Ishikawa (cell line): ENCODE measurements at regions not wholly inside any gene's neighbourhood (a gene's known extent, or its start where the extent isn't known, plus 50 kb on each side); places are given as distances from the start of the nearest gene placed in this dataset.

Source experiments
- CEBPB ChIP-seq: IDR thresholded peaks from 2 replicates; pipeline ENCODE4 v1.6.1; 2012
- CREB1 ChIP-seq: IDR thresholded peaks from 2 replicates; pipeline ENCODE4 v1.6.1; 2012; ENCODE audit warnings: low read depth
- EGR1 ChIP-seq: IDR thresholded peaks from 2 replicates; pipeline ENCODE4 v1.6.1; 2012
- EP300 ChIP-seq: IDR thresholded peaks from 2 replicates; pipeline ENCODE4 v1.6.1; 2012; ENCODE audit warnings: borderline replicate concordance
- FOXM1 ChIP-seq: IDR thresholded peaks from 2 replicates; pipeline ENCODE4 v1.6.1; 2012; ENCODE audit warnings: low read depth, borderline replicate concordance
- NFIC ChIP-seq: IDR thresholded peaks from 2 replicates; pipeline ENCODE4 v1.6.1; 2012
- RAD21 ChIP-seq: IDR thresholded peaks from 2 replicates; pipeline ENCODE4 v1.6.1; 2012; ENCODE audit warnings: low read depth
- TAF1 ChIP-seq: IDR thresholded peaks from 2 replicates; pipeline ENCODE4 v1.6.1; 2012; ENCODE audit warnings: low read depth, mild to moderate bottlenecking
- TCF12 ChIP-seq: IDR thresholded peaks from 2 replicates; pipeline ENCODE4 v1.6.1; 2012; ENCODE audit warnings: low read depth
- TEAD4 ChIP-seq: IDR thresholded peaks from 2 replicates; pipeline ENCODE4 v1.6.1; 2012
- YY1 ChIP-seq: IDR thresholded peaks from 2 replicates; pipeline ENCODE4 v1.6.1; 2012; ENCODE audit warnings: low read depth
- ZBTB7A ChIP-seq: IDR thresholded peaks from 2 replicates; pipeline ENCODE4 v1.6.1; 2012; ENCODE audit warnings: low read depth
- TF ChIP-seq, protein P1 (sequence below): IDR thresholded peaks from 2 replicates; pipeline ENCODE4 v1.6.1; 2012
- TF ChIP-seq, protein P2 (sequence below): IDR thresholded peaks from 2 replicates; pipeline ENCODE4 v1.6.1; 2012
- TF ChIP-seq, protein P3 (sequence below): IDR thresholded peaks from 2 replicates; pipeline ENCODE4 v1.6.1; 2012; ENCODE audit warnings: low read depth, mild to moderate bottlenecking

DNA sequence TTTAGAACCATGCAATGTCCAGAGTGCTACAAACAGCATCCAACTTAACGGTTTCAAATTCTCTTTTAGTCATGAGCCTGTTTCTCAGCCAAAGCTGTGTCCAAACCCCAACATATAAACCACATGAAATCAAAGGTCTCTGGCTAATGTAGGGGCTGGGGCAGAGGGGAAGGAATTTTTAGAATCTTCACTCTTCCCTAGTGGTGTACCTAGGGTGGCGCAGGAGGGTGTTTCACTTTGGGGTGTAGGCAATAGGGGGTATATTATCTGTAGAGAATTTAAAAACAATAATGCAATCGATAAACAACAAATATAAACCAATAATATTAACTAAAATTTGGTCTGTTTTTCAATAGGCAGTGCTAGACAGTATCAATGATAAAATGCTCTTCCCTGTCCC is 132.1 kb upstream of the BRINP1 start:
- TF ChIP-seq, protein P1, sequence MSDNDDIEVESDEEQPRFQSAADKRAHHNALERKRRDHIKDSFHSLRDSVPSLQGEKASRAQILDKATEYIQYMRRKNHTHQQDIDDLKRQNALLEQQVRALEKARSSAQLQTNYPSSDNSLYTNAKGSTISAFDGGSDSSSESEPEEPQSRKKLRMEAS, result no peak
- no peak for TF ChIP-seq YY1
- TF ChIP-seq, protein P2, sequence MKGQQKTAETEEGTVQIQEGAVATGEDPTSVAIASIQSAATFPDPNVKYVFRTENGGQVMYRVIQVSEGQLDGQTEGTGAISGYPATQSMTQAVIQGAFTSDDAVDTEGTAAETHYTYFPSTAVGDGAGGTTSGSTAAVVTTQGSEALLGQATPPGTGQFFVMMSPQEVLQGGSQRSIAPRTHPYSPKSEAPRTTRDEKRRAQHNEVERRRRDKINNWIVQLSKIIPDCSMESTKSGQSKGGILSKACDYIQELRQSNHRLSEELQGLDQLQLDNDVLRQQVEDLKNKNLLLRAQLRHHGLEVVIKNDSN, result no peak
- no peak for TF ChIP-seq EGR1
- TF ChIP-seq TCF12, result no peak

DNA sequence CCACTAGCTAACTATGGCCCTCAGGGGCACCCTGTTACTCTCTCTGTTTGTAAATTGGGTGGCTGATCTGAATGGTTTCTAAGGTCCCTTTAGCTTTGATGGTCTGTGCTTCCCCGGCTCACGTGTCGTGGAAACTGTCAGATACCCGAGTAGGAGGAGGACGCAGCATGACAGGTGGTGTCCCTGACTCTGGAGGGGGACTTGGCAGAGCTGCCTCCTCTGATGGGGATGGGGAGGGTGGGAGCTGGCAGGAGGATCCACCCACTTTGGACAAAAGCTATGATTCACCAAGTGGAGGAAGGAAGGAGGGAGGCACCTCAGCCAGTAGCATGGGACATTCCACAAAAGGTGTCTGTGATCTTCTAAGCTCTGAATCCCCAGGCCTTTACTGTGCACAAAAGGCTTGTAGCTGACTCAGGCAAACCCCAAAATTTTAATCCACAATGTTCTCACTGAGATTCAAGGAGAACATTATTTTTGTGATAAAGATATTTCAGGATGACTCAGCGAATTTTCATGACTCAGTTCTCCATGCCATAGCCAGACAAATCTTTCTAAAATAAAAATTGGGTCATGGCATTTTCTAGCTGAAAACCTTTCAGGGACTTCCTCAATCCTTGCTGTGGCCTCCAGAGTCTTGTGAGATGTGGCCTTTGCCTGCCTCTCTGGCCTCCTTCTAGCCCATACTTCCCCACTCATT is 131.0 kb upstream of the BRINP1 start:
- no peak for TF ChIP-seq CEBPB
- TF ChIP-seq RAD21, result no peak
- no peak for TF ChIP-seq TCF12
- TF ChIP-seq YY1, result no peak
- TF ChIP-seq TAF1, result no peak
- no peak for TF ChIP-seq EGR1

DNA sequence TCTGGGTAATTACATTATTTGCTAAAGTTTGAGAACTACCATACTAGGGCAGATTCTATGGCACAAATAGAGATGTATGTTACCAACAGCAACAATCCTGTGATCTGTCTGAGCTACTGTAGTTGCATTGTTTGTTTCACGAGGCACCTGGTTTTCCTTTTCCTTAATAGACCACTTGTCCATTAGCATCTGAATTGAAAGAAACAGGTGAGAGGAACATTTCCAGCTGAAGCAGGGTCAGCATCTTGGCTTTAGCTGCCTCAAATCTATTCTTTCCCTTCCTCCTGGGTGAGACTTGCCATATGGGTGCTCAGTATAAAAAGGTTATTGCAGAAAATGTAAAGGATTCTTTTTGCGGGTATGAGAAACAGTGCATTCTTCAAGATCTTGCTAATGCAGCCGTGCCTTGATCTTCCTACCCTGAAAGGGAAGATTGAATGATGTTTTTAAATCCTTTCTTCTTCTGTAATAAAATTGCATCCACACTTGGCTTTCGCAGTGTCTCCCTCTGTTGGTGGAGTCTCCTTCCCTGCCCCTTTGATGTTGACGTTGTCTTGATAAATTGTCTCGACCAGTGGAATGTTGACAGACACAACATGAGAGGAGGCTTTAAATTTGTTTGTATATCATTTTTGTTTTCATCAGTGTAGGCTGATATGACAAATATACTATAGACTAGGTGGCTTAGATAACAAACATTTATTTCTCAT is 118.0 kb upstream of the BRINP1 start:
- no peak for TF ChIP-seq TEAD4
- no peak for TF ChIP-seq EP300
- TF ChIP-seq EGR1, result no peak
- no peak for TF ChIP-seq TCF12

DNA sequence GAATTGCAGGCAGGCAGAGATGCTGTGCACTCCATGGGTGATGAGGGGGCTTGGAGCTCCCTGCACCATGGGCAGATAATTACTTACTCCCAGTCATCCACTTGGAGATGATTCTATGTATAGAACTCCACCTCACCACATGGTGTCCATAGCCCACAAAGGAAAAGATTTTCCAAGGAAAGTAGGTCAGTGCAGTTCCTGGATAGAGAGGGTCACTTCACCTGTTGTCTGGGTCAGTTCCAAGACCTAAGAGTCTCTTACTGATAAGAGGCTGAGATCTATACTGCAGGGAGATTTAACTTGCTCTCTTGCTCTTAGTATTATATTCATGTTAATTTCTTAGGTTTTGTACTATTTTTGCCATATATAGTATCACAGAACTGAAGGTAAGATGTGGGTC is 113.9 kb upstream of the BRINP1 start:
- TF ChIP-seq, protein P1, result no peak
- TF ChIP-seq, protein P2, result no peak
- TF ChIP-seq TAF1, result no peak
- TF ChIP-seq EP300, result no peak

DNA sequence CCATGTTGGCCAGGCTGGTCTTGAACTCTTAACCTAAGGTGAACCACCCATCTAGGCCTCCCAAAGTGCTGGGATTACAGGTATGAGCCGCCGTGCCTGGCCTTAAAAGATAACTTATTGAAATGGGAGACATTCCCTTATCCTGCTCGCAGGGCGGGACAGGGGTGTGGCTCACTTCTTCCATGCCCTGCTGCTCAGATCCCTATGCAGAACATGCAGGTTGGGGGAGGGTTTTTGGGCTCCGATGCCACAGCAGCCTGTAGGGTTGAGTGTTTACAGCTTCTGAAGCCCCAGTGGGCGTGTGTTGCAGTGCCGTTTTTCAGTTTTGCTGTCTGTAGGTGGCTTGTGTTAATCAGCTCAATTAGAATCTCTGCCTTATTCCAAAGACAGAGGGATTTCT is 108.0 kb upstream of the BRINP1 start:
- TF ChIP-seq EGR1, result no peak
- no peak for TF ChIP-seq NFIC
- TF ChIP-seq, protein P3, sequence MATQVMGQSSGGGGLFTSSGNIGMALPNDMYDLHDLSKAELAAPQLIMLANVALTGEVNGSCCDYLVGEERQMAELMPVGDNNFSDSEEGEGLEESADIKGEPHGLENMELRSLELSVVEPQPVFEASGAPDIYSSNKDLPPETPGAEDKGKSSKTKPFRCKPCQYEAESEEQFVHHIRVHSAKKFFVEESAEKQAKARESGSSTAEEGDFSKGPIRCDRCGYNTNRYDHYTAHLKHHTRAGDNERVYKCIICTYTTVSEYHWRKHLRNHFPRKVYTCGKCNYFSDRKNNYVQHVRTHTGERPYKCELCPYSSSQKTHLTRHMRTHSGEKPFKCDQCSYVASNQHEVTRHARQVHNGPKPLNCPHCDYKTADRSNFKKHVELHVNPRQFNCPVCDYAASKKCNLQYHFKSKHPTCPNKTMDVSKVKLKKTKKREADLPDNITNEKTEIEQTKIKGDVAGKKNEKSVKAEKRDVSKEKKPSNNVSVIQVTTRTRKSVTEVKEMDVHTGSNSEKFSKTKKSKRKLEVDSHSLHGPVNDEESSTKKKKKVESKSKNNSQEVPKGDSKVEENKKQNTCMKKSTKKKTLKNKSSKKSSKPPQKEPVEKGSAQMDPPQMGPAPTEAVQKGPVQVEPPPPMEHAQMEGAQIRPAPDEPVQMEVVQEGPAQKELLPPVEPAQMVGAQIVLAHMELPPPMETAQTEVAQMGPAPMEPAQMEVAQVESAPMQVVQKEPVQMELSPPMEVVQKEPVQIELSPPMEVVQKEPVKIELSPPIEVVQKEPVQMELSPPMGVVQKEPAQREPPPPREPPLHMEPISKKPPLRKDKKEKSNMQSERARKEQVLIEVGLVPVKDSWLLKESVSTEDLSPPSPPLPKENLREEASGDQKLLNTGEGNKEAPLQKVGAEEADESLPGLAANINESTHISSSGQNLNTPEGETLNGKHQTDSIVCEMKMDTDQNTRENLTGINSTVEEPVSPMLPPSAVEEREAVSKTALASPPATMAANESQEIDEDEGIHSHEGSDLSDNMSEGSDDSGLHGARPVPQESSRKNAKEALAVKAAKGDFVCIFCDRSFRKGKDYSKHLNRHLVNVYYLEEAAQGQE, result no peak
- TF ChIP-seq YY1, result no peak
- TF ChIP-seq TAF1, result no peak
- TF ChIP-seq CREB1, result no peak
- no peak for TF ChIP-seq ZBTB7A
- no peak for TF ChIP-seq TCF12
- TF ChIP-seq, protein P2, result no peak
- TF ChIP-seq FOXM1, result no peak
- TF ChIP-seq, protein P1, result no peak
- no peak for TF ChIP-seq EP300
- no peak for TF ChIP-seq TEAD4
- no peak for TF ChIP-seq CEBPB
- TF ChIP-seq RAD21, result no peak

DNA sequence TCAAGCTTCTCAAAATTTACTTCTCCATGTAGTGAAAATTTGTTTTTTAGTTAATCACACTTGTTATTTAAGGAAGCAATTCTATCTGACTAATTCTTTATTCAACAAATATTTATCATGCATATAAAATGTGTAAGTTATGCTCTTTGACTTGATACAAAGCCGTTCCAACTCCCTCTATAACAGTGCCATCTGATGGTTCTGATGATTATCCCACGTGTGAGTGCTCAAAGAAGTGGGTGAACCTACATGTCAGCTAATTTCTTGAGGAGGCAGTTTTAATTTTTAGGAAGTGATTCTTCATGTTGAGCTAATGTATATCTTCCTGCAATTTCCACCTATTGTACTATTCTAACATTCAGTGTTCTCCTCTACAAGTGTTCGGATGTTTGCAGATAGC is 88.8 kb upstream of the BRINP1 start:
- TF ChIP-seq EGR1, result no peak
- TF ChIP-seq, protein P1, result no peak
- TF ChIP-seq FOXM1, result no peak
- TF ChIP-seq, protein P2, result no peak
- TF ChIP-seq RAD21, result no peak
- TF ChIP-seq CREB1, result no peak
- TF ChIP-seq YY1, result no peak
- no peak for TF ChIP-seq ZBTB7A
- TF ChIP-seq TEAD4, result no peak
- no peak for TF ChIP-seq TCF12
- no peak for TF ChIP-seq TAF1
- TF ChIP-seq, protein P3, result no peak
- TF ChIP-seq EP300, result no peak
- no peak for TF ChIP-seq CEBPB
- TF ChIP-seq NFIC, result no peak
